ENCODE measurements at regions not wholly inside any gene's neighbourhood (a gene's known extent, or its start where the extent isn't known, plus 50 kb on each side); places are given as distances from the start of the nearest gene placed in this dataset.

- TF ChIP-seq CTCF (IDR thresholded peaks at IDR 0.05; ENCODE audit: borderline replicate concordance, extremely low read depth, low read length, poor library complexity, severe bottlenecking): no peak
- TF ChIP-seq EZH2 (IDR thresholded peaks at IDR 0.05; ENCODE audit: borderline replicate concordance, low read depth, low read length, severe bottlenecking): no peak
Measured at GRCh38 chr15:35973029-35973428, 427.1 kb upstream of the DPH6 start.

DNA sequence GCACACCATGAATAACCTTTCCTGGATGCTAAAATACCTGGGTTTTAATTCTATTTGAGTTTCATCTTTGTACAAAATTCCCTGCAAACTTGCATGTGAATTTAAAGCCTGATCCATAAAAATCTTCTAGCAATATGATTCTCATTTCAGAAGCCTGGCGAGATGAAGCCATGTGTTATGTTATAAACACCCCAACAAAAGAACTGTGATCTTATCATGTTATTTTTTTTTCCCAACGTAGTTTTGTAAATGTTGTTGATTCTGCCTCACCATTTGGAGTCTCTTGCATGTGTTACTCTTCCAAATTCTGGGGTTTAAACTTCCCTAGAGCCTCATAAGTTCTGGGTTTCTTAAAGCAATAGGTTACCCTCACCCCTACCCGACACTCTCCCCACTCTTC is 428.1 kb upstream of the DPH6 start:
- H3K4me2 ChIP-seq (ENCODE audit: insufficient read depth, low read length): no peak overlapping the region
- no peaks in the 10 kb centered on the region for H4K20me1 ChIP-seq (ENCODE audit: insufficient read depth, low read length)
- DNase-seq: no peak
- H3K4me3 ChIP-seq (ENCODE audit: low read depth in 1 of 2, low read length in 2 of 2): no peak overlapping the region
- no peaks in the 10 kb centered on the region for H3K9me3 ChIP-seq (ENCODE audit: insufficient read depth, low read length, severe bottlenecking)
- no peak overlapping the region for H3K27ac ChIP-seq (ENCODE audit: low read length)
- H3K4me1 ChIP-seq (ENCODE audit: insufficient read depth, low read length): no peaks in the 10 kb centered on the region
- no peaks in the 10 kb centered on the region for H3K79me2 ChIP-seq (ENCODE audit: insufficient read depth, low read length)
- no peak for TF ChIP-seq CTCF (IDR thresholded peaks at IDR 0.05; ENCODE audit: borderline replicate concordance, extremely low read depth, low read length, poor library complexity, severe bottlenecking)
- no peak for TF ChIP-seq EZH2 (IDR thresholded peaks at IDR 0.05; ENCODE audit: borderline replicate concordance, low read depth, low read length, severe bottlenecking)
- H3K36me3 ChIP-seq (ENCODE audit: insufficient read depth, low read length): no peaks in the 10 kb centered on the region
- no peak overlapping the region for H3K9ac ChIP-seq (ENCODE audit: low read depth, low read length)
- no peak overlapping the region for H2AFZ ChIP-seq (ENCODE audit: low read depth, low read length)
- ATAC-seq (ENCODE audit: insufficient read depth, low read depth): no peak
- H3K27me3 ChIP-seq (ENCODE audit: insufficient read depth, low read length, poor library complexity): no peaks in the 10 kb centered on the region

More at GRCh38 chr15:35973029-35973428, 427.1 kb upstream of the DPH6 start:
- Histone ChIP-seq H3K9me3 (ENCODE audit: insufficient read depth, low read length, severe bottlenecking) (no peaks in the 10 kb centered on the region), H3K36me3 (ENCODE audit: insufficient read depth, low read length) (no peaks in the 10 kb centered on the region), H4K20me1 (ENCODE audit: insufficient read depth, low read length) (no peaks in the 10 kb centered on the region), H2AFZ (ENCODE audit: low read depth, low read length) (no peak overlapping the region), H3K4me3 (ENCODE audit: low read depth in 1 of 2, low read length in 2 of 2) (no peak overlapping the region), H3K27ac (ENCODE audit: low read length) (no peak overlapping the region), H3K9ac (ENCODE audit: low read depth, low read length) (no peak overlapping the region), H3K4me1 (ENCODE audit: insufficient read depth, low read length) (no peaks in the 10 kb centered on the region), H3K4me2 (ENCODE audit: insufficient read depth, low read length) (no peak overlapping the region), H3K79me2 (ENCODE audit: insufficient read depth, low read length) (no peaks in the 10 kb centered on the region), H3K27me3 (ENCODE audit: insufficient read depth, low read length, poor library complexity) (no peaks in the 10 kb centered on the region)
- DNase-seq: no peak
- ATAC-seq (ENCODE audit: insufficient read depth, low read depth): no peak

GRCh38 chr15:35975941-35976340 is 430.0 kb upstream of the DPH6 start:
- no peaks in the 10 kb centered on the region for H4K20me1 ChIP-seq (ENCODE audit: insufficient read depth, low read length)
- no peak for TF ChIP-seq EZH2 (IDR thresholded peaks at IDR 0.05; ENCODE audit: borderline replicate concordance, low read depth, low read length, severe bottlenecking)
- TF ChIP-seq CTCF (IDR thresholded peaks at IDR 0.05; ENCODE audit: borderline replicate concordance, extremely low read depth, low read length, poor library complexity, severe bottlenecking): no peak
- H3K79me2 ChIP-seq (ENCODE audit: insufficient read depth, low read length): no peaks in the 10 kb centered on the region
- ATAC-seq (ENCODE audit: insufficient read depth, low read depth) (no peak), DNase-seq (no peak)
- H2AFZ ChIP-seq (ENCODE audit: low read depth, low read length): no peak overlapping the region
- H3K36me3 ChIP-seq (ENCODE audit: insufficient read depth, low read length): no peaks in the 10 kb centered on the region
- H3K27me3 ChIP-seq (ENCODE audit: insufficient read depth, low read length, poor library complexity): no peaks in the 10 kb centered on the region
- no peak overlapping the region for H3K4me3 ChIP-seq (ENCODE audit: low read depth in 1 of 2, low read length in 2 of 2)
- H3K9me3 ChIP-seq (ENCODE audit: insufficient read depth, low read length, severe bottlenecking): no peaks in the 10 kb centered on the region
- H3K9ac ChIP-seq (ENCODE audit: low read depth, low read length): no peak overlapping the region
- no peak overlapping the region for H3K27ac ChIP-seq (ENCODE audit: low read length)
- no peaks in the 10 kb centered on the region for H3K4me1 ChIP-seq (ENCODE audit: insufficient read depth, low read length)
- no peak overlapping the region for H3K4me2 ChIP-seq (ENCODE audit: insufficient read depth, low read length)

GRCh38 chr15:35979608-35980007 is 433.6 kb upstream of the DPH6 start:
- TF ChIP-seq CTCF (IDR thresholded peaks at IDR 0.05; ENCODE audit: borderline replicate concordance, extremely low read depth, low read length, poor library complexity, severe bottlenecking) (no peak), EZH2 (IDR thresholded peaks at IDR 0.05; ENCODE audit: borderline replicate concordance, low read depth, low read length, severe bottlenecking) (no peak)
- Histone ChIP-seq H3K27ac (ENCODE audit: low read length) (no peak overlapping the region), H3K36me3 (ENCODE audit: insufficient read depth, low read length) (no peaks in the 10 kb centered on the region), H3K79me2 (ENCODE audit: insufficient read depth, low read length) (no peaks in the 10 kb centered on the region), H3K4me3 (ENCODE audit: low read depth in 1 of 2, low read length in 2 of 2) (no peak overlapping the region), H3K4me1 (ENCODE audit: insufficient read depth, low read length) (no peaks in the 10 kb centered on the region), H2AFZ (ENCODE audit: low read depth, low read length) (no peak overlapping the region), H3K4me2 (ENCODE audit: insufficient read depth, low read length) (no peak overlapping the region), H3K9ac (ENCODE audit: low read depth, low read length) (no peak overlapping the region), H3K9me3 (ENCODE audit: insufficient read depth, low read length, severe bottlenecking) (no peaks in the 10 kb centered on the region), H3K27me3 (ENCODE audit: insufficient read depth, low read length, poor library complexity) (no peaks in the 10 kb centered on the region), H4K20me1 (ENCODE audit: insufficient read depth, low read length) (no peaks in the 10 kb centered on the region)
- no peak for DNase-seq
- ATAC-seq (ENCODE audit: insufficient read depth, low read depth): no peak

Measured in DND-41 (cell line).